K562 (cell line): ENCODE measurements at regions not wholly inside any gene's neighbourhood (a gene's known extent, or its start where the extent isn't known, plus 50 kb on each side); places are given as distances from the start of the nearest gene placed in this dataset.

Experiments
- ATAC-seq: fragments of 200-7000 bp; cut with Tn5 transposase; 3 replicates; pipeline ENCODE4 v1.9.1; 2020; ENCODE audit warnings: moderate library complexity
- BruUV-seq: library from RNA; stranded (reverse); fragments of 400-500 nt; replicated peaks from 2 replicates; lab custom pipeline; 2021; lab: Mats Ljungman, UMichigan
- CTCF ChIA-PET: fragments of 300-600 bp; formaldehyde crosslinking; extraction: SDS; loops from one replicate; lab custom pipeline; 2021; ENCODE audit warnings: low intra/inter-chr PET ratio; lab: Yijun Ruan, JAX
- POLR2A ChIA-PET: fragments of 300-600, 350-650 bp; sonication (Branson Sonifier 250); formaldehyde crosslinking; extraction: SDS; loops from one replicate; lab custom pipeline; 2021; ENCODE audit warnings: antibody characterized with exemption, inconsistent platforms; lab: Yijun Ruan, JAX
- DNase-seq, 4 experiments: peaks; one replicate each; pipeline versions ENCODE4 v3.0.0 to v3.0.0-alpha.2; 2011 to 2018; ENCODE audit warnings: low spot score in 3 of 4, mixed read lengths in 3 of 4; ENCODE audit errors: extremely low read depth in 1 of 4
- FAIRE-seq: peaks from 2 replicates; lab custom pipeline; 2011; peaks lifted over from hg19 to GRCh38; lab: Jason Lieb, UNC
- H2AFZ ChIP-seq: 2 replicates; pipeline ENCODE4 v1.6.0; 2011; ENCODE audit warnings: low read depth, low read length, control low read depth, inconsistent platforms
- H3K27ac ChIP-seq: fragments of 200-600 bp; 3 replicates; pipeline ENCODE4 v1.8.0; 2011; ENCODE audit warnings: low read depth, mild to moderate bottlenecking, control low read depth, inconsistent platforms, low read length, moderate library complexity, mixed read lengths; ENCODE audit errors: extremely low read depth
- H3K27me3 ChIP-seq, 2 experiments: fragments of 300-600 bp in 1 of 2; 2 replicates in 1 of 2; 3 replicates in 1 of 2; pipeline versions ENCODE4 v1.6.0 to v1.8.0; 2011; ENCODE audit warnings: inconsistent platforms in 2 of 2, low read length in 2 of 2, mild to moderate bottlenecking in 1 of 2, mixed read lengths in 1 of 2, moderate library complexity in 1 of 2; ENCODE audit not compliant: control insufficient read depth in 2 of 2, insufficient read depth in 2 of 2
- H3K36me3 ChIP-seq: fragments of 300-600 bp; 3 replicates; pipeline ENCODE4 v1.8.0; 2011; ENCODE audit warnings: mild to moderate bottlenecking, low read length, inconsistent platforms; ENCODE audit not compliant: control insufficient read depth, insufficient read depth
- H3K4me1 ChIP-seq, 2 experiments: fragments of 200-600 bp in 1 of 2; replicated peaks in 1 of 2; 2 replicates in 1 of 2; 3 replicates in 1 of 2; pipeline versions ENCODE4 v1.5.1 to v1.8.0; 2011; ENCODE audit warnings: inconsistent platforms in 2 of 2, low read length in 2 of 2, mild to moderate bottlenecking in 1 of 2, mixed read lengths in 1 of 2, moderate library complexity in 1 of 2; ENCODE audit not compliant: control insufficient read depth in 2 of 2, insufficient read depth in 2 of 2
- H3K4me2 ChIP-seq: 2 replicates; pipeline ENCODE4 v1.6.1; 2011; ENCODE audit warnings: low read length, control low read depth, inconsistent platforms, mixed read lengths; ENCODE audit not compliant: insufficient read depth
- H3K4me3 ChIP-seq: fragments of 200-600 bp; sonication (generic), shearing (Covaris generic); 2 replicates; pipeline ENCODE4 v1.5.1; 2016; ENCODE audit warnings: control low read depth, inconsistent platforms
- H3K79me2 ChIP-seq: fragments of 200-600 bp; 3 replicates; pipeline ENCODE4 v1.8.0; 2011; ENCODE audit warnings: low read length, inconsistent platforms; ENCODE audit not compliant: control insufficient read depth, insufficient read depth
- H3K9ac ChIP-seq, 2 experiments: 2 replicates each; pipeline versions ENCODE4 v1.6.0 to v1.6.1; 2011; ENCODE audit warnings: low read depth in 2 of 2, low read length in 2 of 2, control low read depth in 1 of 2, inconsistent platforms in 1 of 2, mild to moderate bottlenecking in 1 of 2, mixed read lengths in 1 of 2; ENCODE audit not compliant: insufficient read depth in 1 of 2
- H3K9me1 ChIP-seq: one replicate; pipeline ENCODE4 v1.6.0; 2011; ENCODE audit warnings: inconsistent platforms, mild to moderate bottlenecking, low read length, moderate library complexity; ENCODE audit not compliant: control insufficient read depth, insufficient read depth
- H3K9me3 ChIP-seq: replicated peaks from 2 replicates; pipeline ENCODE4 v1.5.1; 2011; ENCODE audit warnings: low read depth, low read length, inconsistent platforms; ENCODE audit not compliant: control insufficient read depth, insufficient read depth
- H4K20me1 ChIP-seq: replicated peaks from 2 replicates; pipeline ENCODE4 v1.6.1; 2011; ENCODE audit warnings: low read length, inconsistent platforms, mixed read lengths; ENCODE audit not compliant: control insufficient read depth, insufficient read depth
- CHD1 ChIP-seq: fragments of 200-600 bp; sonication (generic); IDR thresholded peaks from one replicate; pipeline ENCODE4 v1.6.1; 2012; ENCODE audit warnings: mild to moderate bottlenecking, moderate library complexity, low read length, inconsistent platforms
- ELF2 ChIP-seq: fragments of 250-450 bp; sonication (Bioruptor Pico); IDR thresholded peaks from 2 replicates; pipeline ENCODE4 v1.5.0; 2021; ENCODE audit warnings: mild to moderate bottlenecking
- FIP1L1 ChIP-seq: fragments of 200-400 bp; formaldehyde crosslinking; IDR thresholded peaks from 2 replicates; pipeline ENCODE4 v1.6.1; 2018; ENCODE audit warnings: mild to moderate bottlenecking, low read depth, low read length; ENCODE audit not compliant: poor library complexity, severe bottlenecking
- GATAD2A ChIP-seq: fragments of 450-650 bp; IDR thresholded peaks from 2 replicates; pipeline ENCODE4 v1.6.1; 2017
- HDGF ChIP-seq: fragments of 450-650 bp; IDR thresholded peaks from 2 replicates; pipeline ENCODE4 v1.6.1; 2016
- HNRNPL ChIP-seq: fragments of 200-400 bp; formaldehyde crosslinking; IDR thresholded peaks from 2 replicates; pipeline ENCODE4 v1.6.1; 2017; ENCODE audit warnings: low read depth, mild to moderate bottlenecking, low read length
- HSF4 ChIP-seq: fragments of 250-450 bp; sonication (Bioruptor Pico); IDR thresholded peaks from 2 replicates; pipeline ENCODE4 v2.1.2; 2022; ENCODE audit warnings: mild to moderate bottlenecking, moderate library complexity, borderline replicate concordance
- NR1H2 ChIP-seq: sonication (generic); formaldehyde crosslinking; IDR thresholded peaks from 2 replicates; pipeline ENCODE4 v1.4.0; 2020; ENCODE audit warnings: mild to moderate bottlenecking, missing genetic modification reagents
- YBX1 ChIP-seq: fragments of 450-650 bp; IDR thresholded peaks from 2 replicates; pipeline ENCODE4 v1.7.1; 2016; ENCODE audit warnings: mild to moderate bottlenecking
- ZNF140 ChIP-seq: fragments of 250-450 bp; sonication (Bioruptor Pico); IDR thresholded peaks from 2 replicates; pipeline ENCODE4 v1.8.0; 2021; ENCODE audit warnings: moderate library complexity, mild to moderate bottlenecking, inconsistent platforms
- ZNF75A ChIP-seq: fragments of 450-650 bp; formaldehyde crosslinking; IDR thresholded peaks from 2 replicates; pipeline ENCODE4 v1.4.0; 2020; ENCODE audit warnings: mild to moderate bottlenecking
- WGBS: fragments of 100-300 bp; shearing (Covaris generic); methylation state at CpG from one replicate; pipeline ENCODE4 v1.1.6; 2016; ENCODE audit warnings: low coverage, mixed read lengths; ENCODE audit not compliant: insufficient coverage; ENCODE audit errors: missing lambda C conversion rate; 5-methylcytosine and 5-hydroxymethylcytosine counted together
- in situ Hi-C: fragments of 300-500 bp; cut with MboI; formaldehyde crosslinking; loops from 4 replicates; pipeline ENCODE4 v1.15.0; 2018; ENCODE audit warnings: inconsistent platforms, mixed read lengths
- intact Hi-C: fragments of 100-400 bp; cut with micrococcal nuclease; formaldehyde crosslinking; loops from 2 replicates; pipeline ENCODE4 v1.14.2; 2022
- TF ChIP-seq, protein P1 (sequence below): fragments of 450-650 bp; IDR thresholded peaks from 2 replicates; pipeline ENCODE4 v1.6.1; 2016; ENCODE audit warnings: low read depth

DNA sequence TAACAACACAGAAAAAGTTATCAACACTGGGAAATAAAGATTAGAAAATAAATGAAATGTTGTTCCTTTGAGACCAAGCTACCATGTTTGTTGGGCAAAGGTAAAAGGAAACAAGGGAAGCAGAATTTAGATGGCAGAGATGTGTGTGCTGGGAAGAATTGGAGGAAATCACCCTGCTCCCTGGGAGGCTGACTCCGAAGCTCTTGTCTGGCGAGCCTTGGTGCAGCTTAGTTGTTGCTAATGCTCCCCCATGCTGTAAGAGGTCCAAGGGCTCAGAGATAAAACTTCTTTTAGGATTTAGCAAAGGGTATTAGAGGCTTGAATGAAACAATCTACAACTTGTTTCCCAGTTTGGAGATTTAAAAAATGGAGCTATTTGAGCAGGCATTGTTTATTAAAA lies 123.8 kb upstream of the DDIT4L start:
- H3K27ac ChIP-seq = no peak overlapping the region
- CTCF ChIA-PET = no interaction called here
- intact Hi-C loops = no loop called here
- H3K9me1 ChIP-seq = no peaks in the 10 kb centered on the region
- TF ChIP-seq HSF4 (CRISPR knock-in tag) (no peak), ZNF140 (CRISPR knock-in tag) (no peak), NR1H2 (CRISPR knock-in tag) (no peak), ZNF75A (no peak), ELF2 (no peak), HDGF (no peak), GATAD2A (no peak), CHD1 (no peak), HNRNPL (no peak), YBX1 (no peak), FIP1L1 (no peak)
- TF ChIP-seq, protein P1, sequence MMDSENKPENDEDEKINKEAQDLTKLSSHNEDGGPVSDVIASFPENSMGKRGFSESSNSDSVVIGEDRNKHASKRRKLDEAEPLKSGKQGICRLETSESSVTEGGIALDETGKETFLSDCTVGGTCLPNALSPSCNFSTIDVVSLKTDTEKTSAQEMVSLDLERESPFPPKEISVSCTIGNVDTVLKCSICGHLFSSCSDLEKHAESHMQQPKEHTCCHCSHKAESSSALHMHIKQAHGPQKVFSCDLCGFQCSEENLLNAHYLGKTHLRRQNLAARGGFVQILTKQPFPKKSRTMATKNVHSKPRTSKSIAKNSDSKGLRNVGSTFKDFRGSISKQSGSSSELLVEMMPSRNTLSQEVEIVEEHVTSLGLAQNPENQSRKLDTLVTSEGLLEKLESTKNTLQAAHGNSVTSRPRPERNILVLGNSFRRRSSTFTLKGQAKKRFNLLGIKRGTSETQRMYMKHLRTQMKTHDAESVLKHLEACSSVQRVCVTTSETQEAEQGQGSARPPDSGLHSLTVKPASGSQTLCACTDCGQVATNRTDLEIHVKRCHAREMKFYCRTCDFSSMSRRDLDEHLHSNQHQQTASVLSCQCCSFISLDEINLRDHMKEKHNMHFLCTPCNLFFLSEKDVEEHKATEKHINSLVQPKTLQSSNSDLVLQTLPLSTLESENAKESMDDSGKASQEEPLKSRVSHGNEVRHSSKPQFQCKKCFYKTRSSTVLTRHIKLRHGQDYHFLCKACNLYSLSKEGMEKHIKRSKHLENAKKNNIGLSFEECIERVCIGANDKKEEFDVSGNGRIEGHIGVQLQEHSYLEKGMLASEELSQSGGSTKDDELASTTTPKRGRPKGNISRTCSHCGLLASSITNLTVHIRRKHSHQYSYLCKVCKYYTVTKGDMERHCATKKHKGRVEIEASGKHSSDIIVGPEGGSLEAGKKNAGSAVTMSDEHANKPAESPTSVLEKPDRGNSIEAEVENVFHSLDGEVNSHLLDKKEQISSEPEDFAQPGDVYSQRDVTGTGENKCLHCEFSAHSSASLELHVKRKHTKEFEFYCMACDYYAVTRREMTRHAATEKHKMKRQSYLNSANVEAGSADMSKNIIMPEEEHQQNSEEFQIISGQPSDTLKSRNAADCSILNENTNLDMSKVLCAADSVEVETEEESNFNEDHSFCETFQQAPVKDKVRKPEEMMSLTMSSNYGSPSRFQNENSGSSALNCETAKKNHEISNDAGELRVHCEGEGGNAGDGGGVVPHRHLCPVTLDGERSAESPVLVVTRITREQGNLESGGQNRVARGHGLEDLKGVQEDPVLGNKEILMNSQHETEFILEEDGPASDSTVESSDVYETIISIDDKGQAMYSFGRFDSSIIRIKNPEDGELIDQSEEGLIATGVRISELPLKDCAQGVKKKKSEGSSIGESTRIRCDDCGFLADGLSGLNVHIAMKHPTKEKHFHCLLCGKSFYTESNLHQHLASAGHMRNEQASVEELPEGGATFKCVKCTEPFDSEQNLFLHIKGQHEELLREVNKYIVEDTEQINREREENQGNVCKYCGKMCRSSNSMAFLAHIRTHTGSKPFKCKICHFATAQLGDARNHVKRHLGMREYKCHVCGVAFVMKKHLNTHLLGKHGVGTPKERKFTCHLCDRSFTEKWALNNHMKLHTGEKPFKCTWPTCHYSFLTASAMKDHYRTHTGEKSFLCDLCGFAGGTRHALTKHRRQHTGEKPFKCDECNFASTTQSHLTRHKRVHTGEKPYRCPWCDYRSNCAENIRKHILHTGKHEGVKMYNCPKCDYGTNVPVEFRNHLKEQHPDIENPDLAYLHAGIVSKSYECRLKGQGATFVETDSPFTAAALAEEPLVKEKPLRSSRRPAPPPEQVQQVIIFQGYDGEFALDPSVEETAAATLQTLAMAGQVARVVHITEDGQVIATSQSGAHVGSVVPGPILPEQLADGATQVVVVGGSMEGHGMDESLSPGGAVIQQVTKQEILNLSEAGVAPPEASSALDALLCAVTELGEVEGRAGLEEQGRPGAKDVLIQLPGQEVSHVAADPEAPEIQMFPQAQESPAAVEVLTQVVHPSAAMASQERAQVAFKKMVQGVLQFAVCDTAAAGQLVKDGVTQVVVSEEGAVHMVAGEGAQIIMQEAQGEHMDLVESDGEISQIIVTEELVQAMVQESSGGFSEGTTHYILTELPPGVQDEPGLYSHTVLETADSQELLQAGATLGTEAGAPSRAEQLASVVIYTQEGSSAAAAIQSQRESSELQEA = no peak
- FAIRE-seq (no peak), DNase-seq (no peak), ATAC-seq (no peak)
- H3K9me3 ChIP-seq = 0 out of 2 replicates have a peak, but pooled peaks cover 2% of the 10 kb centered on the region
- H3K4me3 ChIP-seq = no peak overlapping the region
- no peaks in the 10 kb centered on the region for H4K20me1 ChIP-seq
- WGBS = 0% methylated on average over 2 of the region's 2 CpGs
- BruUV-seq = no TSS peak
- no peaks in the 10 kb centered on the region for H3K79me2 ChIP-seq
- POLR2A ChIA-PET = no interaction called here
- no peak overlapping the region for H2AFZ ChIP-seq
- in situ Hi-C loops = no loop called here
- H3K4me2 ChIP-seq = no peak overlapping the region
- no peaks in the 10 kb centered on the region for H3K27me3 ChIP-seq
- no peaks in the 10 kb centered on the region for H3K4me1 ChIP-seq
- H3K36me3 ChIP-seq = no peaks in the 10 kb centered on the region
- H3K9ac ChIP-seq = no peak overlapping the region
